HUES48 (cell line): ENCODE measurements at regions not wholly inside any gene's neighbourhood (a gene's known extent, or its start where the extent isn't known, plus 50 kb on each side); places are given as distances from the start of the nearest gene placed in this dataset.

Experiments
- H3K27ac ChIP-seq: one replicate; pipeline ENCODE4 v1.7.0; 2013; ENCODE audit warnings: low read depth, low read length, inconsistent platforms
- H3K27me3 ChIP-seq: 2 replicates; pipeline ENCODE4 v1.6.1; 2013; ENCODE audit warnings: mild to moderate bottlenecking, low read length; ENCODE audit not compliant: control insufficient read depth, insufficient read depth
- H3K36me3 ChIP-seq: 2 replicates; pipeline ENCODE4 v1.6.1; 2013; ENCODE audit warnings: low read length; ENCODE audit not compliant: control insufficient read depth, insufficient read depth
- H3K4me1 ChIP-seq: 2 replicates; pipeline ENCODE4 v1.6.1; 2013; ENCODE audit warnings: mild to moderate bottlenecking, low read length; ENCODE audit not compliant: control insufficient read depth, insufficient read depth
- H3K4me3 ChIP-seq: 2 replicates; pipeline ENCODE4 v1.5.1; 2013; ENCODE audit warnings: mild to moderate bottlenecking, low read depth, low read length
- H3K9ac ChIP-seq: 2 replicates; pipeline ENCODE4 v1.6.1; 2013; ENCODE audit warnings: mild to moderate bottlenecking, low read depth, low read length, moderate library complexity
- H3K9me3 ChIP-seq: 2 replicates; pipeline ENCODE4 v1.6.1; 2013; ENCODE audit warnings: low read length; ENCODE audit not compliant: control insufficient read depth, insufficient read depth

GRCh38 chr10:1961989-1962388, 224.7 kb upstream of the ADARB2 start:
- no peak overlapping the region for H3K9ac ChIP-seq
- no peaks in the 10 kb centered on the region for H3K36me3 ChIP-seq
- no peaks in the 10 kb centered on the region for H3K4me1 ChIP-seq
- no peak overlapping the region for H3K27ac ChIP-seq
- H3K9me3 ChIP-seq, result no peaks in the 10 kb centered on the region
- H3K27me3 ChIP-seq, result no peaks in the 10 kb centered on the region
- no peak overlapping the region for H3K4me3 ChIP-seq

- no peaks in the 10 kb centered on the region for H3K36me3 ChIP-seq
- H3K27me3 ChIP-seq, result no peaks in the 10 kb centered on the region
- H3K9me3 ChIP-seq, result no peaks in the 10 kb centered on the region
- H3K4me3 ChIP-seq, result no peak overlapping the region
- no peak overlapping the region for H3K27ac ChIP-seq
- H3K9ac ChIP-seq, result no peak overlapping the region
- H3K4me1 ChIP-seq, result no peaks in the 10 kb centered on the region
Observed at GRCh38 chr10:1960982-1961381, 223.7 kb upstream of the ADARB2 start.

GRCh38 chr10:1957057-1957456, 219.7 kb upstream of the ADARB2 start:
- H3K27me3 ChIP-seq, result no peaks in the 10 kb centered on the region
- no peak overlapping the region for H3K27ac ChIP-seq
- H3K9ac ChIP-seq, result no peak overlapping the region
- no peak overlapping the region for H3K4me3 ChIP-seq
- no peaks in the 10 kb centered on the region for H3K9me3 ChIP-seq
- no peaks in the 10 kb centered on the region for H3K36me3 ChIP-seq
- H3K4me1 ChIP-seq, result no peaks in the 10 kb centered on the region

GRCh38 chr10:1954300-1954699, 217.0 kb upstream of the ADARB2 start:
- Histone ChIP-seq H3K27ac (no peak overlapping the region), H3K4me3 (no peak overlapping the region), H3K9me3 (no peaks in the 10 kb centered on the region), H3K36me3 (no peaks in the 10 kb centered on the region), H3K4me1 (no peaks in the 10 kb centered on the region), H3K9ac (no peak overlapping the region), H3K27me3 (no peaks in the 10 kb centered on the region)

- Histone ChIP-seq H3K36me3 (no peaks in the 10 kb centered on the region), H3K27ac (no peak overlapping the region), H3K9me3 (no peaks in the 10 kb centered on the region), H3K4me1 (no peaks in the 10 kb centered on the region), H3K4me3 (no peak overlapping the region), H3K9ac (no peak overlapping the region), H3K27me3 (no peaks in the 10 kb centered on the region)
Observed at GRCh38 chr10:1952126-1953095, 215.1 kb upstream of the ADARB2 start.

- Histone ChIP-seq H3K4me3 (no peak overlapping the region), H3K4me1 (no peaks in the 10 kb centered on the region), H3K9ac (no peak overlapping the region), H3K36me3 (no peaks in the 10 kb centered on the region), H3K27ac (no peak overlapping the region), H3K9me3 (no peaks in the 10 kb centered on the region), H3K27me3 (no peaks in the 10 kb centered on the region)
Observed at GRCh38 chr10:1950803-1951495, 213.6 kb upstream of the ADARB2 start.

GRCh38 chr10:1947464-1948003, 210.2 kb upstream of the ADARB2 start:
- H3K4me1 ChIP-seq, result no peaks in the 10 kb centered on the region

GRCh38 chr10:1944487-1944886, 207.2 kb upstream of the ADARB2 start:
- no peak overlapping the region for H3K27ac ChIP-seq
- H3K9me3 ChIP-seq, result no peaks in the 10 kb centered on the region
- H3K4me3 ChIP-seq, result no peak overlapping the region
- no peaks in the 10 kb centered on the region for H3K27me3 ChIP-seq
- H3K9ac ChIP-seq, result no peak overlapping the region
- no peaks in the 10 kb centered on the region for H3K4me1 ChIP-seq
- no peaks in the 10 kb centered on the region for H3K36me3 ChIP-seq

More at GRCh38 chr10:1947464-1948003, 210.2 kb upstream of the ADARB2 start:
- Histone ChIP-seq H3K27me3 (no peaks in the 10 kb centered on the region), H3K4me3 (no peak overlapping the region), H3K9ac (no peak overlapping the region), H3K9me3 (no peaks in the 10 kb centered on the region), H3K27ac (no peak overlapping the region), H3K36me3 (no peaks in the 10 kb centered on the region)

- H3K27ac ChIP-seq, result no peak overlapping the region
- no peak overlapping the region for H3K4me3 ChIP-seq
- no peaks in the 10 kb centered on the region for H3K36me3 ChIP-seq
- H3K27me3 ChIP-seq, result no peaks in the 10 kb centered on the region
- H3K4me1 ChIP-seq, result no peaks in the 10 kb centered on the region
- H3K9ac ChIP-seq, result no peak overlapping the region
- no peaks in the 10 kb centered on the region for H3K9me3 ChIP-seq
Observed at GRCh38 chr10:1942478-1942877, 205.2 kb upstream of the ADARB2 start.

GRCh38 chr10:1939016-1939415, 201.7 kb upstream of the ADARB2 start:
- no peak overlapping the region for H3K9ac ChIP-seq
- H3K4me1 ChIP-seq, result no peaks in the 10 kb centered on the region
- H3K36me3 ChIP-seq, result no peaks in the 10 kb centered on the region
- no peak overlapping the region for H3K27ac ChIP-seq
- H3K4me3 ChIP-seq, result no peak overlapping the region
- no peaks in the 10 kb centered on the region for H3K27me3 ChIP-seq
- no peaks in the 10 kb centered on the region for H3K9me3 ChIP-seq

GRCh38 chr10:1938317-1938716, 201.0 kb upstream of the ADARB2 start:
- Histone ChIP-seq H3K27ac (no peak overlapping the region), H3K9me3 (no peaks in the 10 kb centered on the region), H3K36me3 (no peaks in the 10 kb centered on the region), H3K9ac (no peak overlapping the region), H3K4me1 (no peaks in the 10 kb centered on the region), H3K27me3 (no peaks in the 10 kb centered on the region), H3K4me3 (no peak overlapping the region)
